ENCODE measurements at regions not wholly inside any gene's neighbourhood (a gene's known extent, or its start where the extent isn't known, plus 50 kb on each side); places are given as distances from the start of the nearest gene placed in this dataset.
"Not testable (repeated sequence)": the region's sequence is repeated elsewhere in the genome, so short reads cannot be mapped to it uniquely, and the experiment has no call there.

GRCh38 chr9:3658964-3659363 is 133.2 kb upstream of the RFX3 start:
- no peak for DNase-seq

DNA sequence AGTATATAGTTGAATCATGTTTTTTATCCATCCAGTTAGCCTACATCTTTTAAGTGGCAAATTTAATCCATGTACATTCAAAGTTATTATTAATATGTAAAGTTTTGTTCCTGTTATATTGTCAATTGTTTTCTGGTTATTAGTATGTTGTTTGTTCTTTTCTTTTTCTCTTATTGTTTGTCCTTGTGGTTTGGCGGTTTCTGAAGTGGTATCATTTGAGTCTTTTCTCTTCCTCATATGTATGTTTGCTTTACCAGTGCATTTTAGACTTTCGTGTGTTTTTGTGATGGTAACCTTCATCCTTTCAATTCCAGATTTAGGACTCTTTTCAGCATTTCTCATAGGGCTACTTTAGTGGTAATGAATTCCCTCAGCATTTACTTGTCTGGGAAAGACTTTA is 130.4 kb upstream of the RFX3 start:
- DNase-seq = no peak

DNA sequence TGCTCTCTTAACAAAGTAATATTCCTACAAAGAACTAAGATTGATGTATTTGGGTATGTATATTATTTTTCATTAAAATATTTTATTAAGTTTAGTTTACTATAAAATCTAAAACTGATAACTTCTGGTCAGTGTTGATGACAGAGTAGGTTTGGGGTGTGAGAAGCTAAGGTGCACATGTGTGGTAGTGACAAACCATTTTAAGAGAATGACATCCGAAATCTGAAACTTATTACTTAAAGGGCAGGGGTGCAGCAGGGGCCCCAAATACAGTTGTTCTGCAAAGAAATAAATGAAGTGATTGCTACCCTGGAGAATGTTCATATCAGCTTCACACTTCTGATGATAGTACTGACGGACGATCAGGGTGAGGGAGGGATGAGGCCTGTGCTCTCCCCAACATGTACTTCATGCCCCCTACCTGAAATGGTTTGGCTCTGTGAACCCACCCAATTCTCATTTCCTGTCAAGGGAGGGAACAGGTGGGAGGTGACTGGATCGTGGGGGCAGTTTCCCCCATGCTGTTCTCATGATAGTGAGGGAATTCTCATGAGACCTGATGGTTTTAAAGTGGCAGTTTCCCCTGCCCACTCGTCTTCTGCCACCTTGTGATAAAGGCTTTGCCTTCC is 125.3 kb upstream of the RFX3 start:
- no peak for DNase-seq

DNA sequence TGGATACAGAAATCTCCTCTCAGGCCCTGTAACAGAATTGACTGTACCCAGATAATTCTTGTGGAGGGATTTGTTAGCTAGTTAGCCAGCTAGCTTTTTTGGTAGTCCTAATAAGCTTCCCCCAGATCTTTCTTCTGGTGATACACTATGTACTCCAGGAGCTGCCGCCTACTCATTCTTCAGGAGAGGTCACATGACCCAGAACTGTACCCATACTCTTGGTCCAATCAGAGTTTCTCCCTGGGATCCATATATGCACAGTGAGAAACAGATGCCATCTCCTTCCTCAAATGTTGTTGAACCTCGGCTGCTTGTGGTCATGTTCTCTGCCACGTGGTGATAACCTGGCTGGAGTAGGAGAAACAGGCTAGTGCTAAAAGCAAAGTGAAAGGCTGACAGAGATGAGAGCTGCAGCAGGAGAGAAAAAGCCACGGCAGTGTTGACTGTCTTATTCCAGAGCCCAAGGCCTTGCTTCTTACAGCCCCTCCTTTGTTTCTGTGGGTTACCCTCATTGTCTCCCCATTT is 123.0 kb upstream of the RFX3 start:
- no peak for DNase-seq

DNA sequence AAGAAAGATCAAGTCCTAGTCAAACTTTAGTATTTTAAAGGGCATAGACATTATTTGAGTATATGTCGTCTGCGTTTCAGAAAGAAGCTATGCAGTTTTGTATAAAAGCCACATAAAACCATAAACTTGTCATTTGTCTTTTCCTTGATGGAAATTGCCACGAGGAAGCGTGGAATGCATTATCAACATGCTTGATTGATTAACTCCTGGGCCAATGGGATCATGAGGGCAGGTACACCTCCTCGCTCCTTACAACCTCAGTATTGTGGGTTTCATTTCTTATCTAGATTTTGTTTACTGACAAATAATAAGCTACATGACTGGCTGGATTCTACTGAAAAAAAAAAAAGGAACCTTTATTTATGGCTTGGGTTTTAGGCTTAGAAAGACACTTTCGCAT is 122.5 kb upstream of the RFX3 start:
- DNase-seq = no peak

DNA sequence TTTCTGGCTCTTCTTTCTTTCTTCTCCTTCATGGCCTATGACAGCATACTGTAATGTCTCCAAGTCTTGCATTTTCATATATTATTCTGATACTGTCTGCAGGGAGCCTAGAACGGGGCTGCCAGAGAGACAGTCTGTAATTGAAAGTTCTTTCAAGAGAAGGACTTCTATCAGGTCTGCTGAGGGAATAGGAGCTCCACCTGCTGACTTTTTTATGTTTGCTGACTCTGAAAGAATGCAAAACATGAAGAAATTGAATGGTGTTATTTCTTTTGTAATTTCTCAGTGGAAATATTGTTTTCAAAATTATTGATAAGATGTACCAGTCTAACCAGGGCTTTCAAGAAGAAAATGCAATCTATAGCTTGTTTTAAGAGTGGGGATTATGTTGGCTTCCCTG is 121.9 kb upstream of the RFX3 start:
- DNase-seq = no peak

GRCh38 chr9:3646226-3646625 is 120.4 kb upstream of the RFX3 start:
- peak in 1 of 14 donors; percentile 84 for DNase-seq

DNA sequence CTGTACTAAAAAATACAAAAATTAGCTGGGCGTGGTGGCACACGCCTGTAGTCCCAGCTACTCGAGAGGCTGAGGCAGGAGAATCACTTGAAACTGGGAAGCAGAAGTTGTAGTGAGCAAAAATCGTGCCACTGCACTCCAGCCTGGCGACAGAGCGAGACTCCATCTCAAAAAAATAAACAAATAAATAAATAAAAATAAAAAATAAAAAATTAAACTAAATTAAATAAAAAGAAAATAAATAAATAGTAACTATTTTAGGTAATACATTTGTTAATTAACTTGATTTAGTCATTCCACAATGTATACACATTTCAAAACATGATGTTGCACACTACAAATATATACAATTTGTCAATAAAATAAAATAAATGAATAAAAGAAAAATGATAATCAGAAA is 116.3 kb upstream of the RFX3 start:
- DNase-seq = not testable (repeated sequence)

GRCh38 chr9:3629495-3629894 is 103.7 kb upstream of the RFX3 start:
- no peak for DNase-seq

DNA sequence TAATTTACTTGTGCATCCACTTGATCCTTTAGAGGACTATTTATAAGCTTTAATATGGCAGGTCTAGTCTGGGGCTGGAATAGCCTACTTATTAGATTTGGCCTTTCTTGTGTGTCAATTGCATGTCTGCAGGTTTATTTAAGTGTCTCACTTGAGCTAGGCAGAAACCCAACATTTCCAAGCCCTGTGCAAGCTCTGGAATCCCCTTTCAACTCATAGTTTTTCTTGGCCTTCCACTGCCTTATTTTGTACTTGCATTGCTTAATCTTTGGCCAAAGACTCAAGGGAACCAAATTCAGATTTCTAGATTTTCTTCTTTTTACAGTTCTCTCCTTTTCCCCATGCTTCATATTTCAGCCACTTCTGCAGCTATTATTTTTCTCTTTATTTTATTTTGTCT is 102.4 kb upstream of the RFX3 start:
- DNase-seq = no peak

- DNase-seq = no peak
Observed at GRCh38 chr9:3608011-3608410, 82.2 kb upstream of the RFX3 start.

- DNase-seq = no peak
Observed at GRCh38 chr9:3600672-3601071, 74.9 kb upstream of the RFX3 start.

DNA sequence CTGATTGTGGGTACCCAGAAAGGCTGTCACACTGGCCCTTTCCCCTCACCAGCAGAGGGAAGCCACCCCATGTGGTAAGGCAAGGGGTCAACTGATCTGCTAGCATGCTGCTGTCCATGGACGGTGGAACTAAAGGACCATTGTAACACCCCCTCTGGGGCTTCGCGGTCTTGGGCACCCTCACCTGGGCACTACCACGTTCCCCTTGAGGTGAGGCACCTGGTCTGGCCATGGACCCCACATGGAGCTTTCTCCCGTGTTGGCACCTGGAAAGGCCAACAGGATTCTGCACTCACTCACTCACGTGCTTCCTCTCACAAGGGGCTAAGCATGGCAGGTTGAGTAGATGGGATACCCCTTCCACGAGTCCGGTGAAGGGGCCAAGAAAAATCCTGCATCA is 72.0 kb upstream of the RFX3 start:
- DNase-seq = no peak

DNA sequence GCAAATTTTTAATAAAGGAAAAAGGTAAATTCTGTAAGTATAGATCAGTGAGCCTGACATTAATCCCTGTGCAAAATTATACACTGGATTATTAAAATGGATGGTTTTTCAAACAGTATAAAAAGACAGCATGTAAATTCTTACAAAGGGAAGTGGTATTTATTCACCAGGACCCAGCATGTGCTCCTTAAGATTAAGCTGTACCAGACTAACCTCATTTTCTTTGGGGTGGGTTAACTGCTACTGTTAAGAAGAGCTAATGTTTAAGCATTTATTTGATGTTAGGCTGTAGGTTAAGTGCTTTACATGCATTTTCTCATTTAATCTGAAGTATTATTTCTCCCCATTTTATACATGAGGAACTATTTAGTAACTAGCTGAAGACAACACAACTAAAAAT is 60.3 kb upstream of the RFX3 start:
- no peak for DNase-seq

DNA sequence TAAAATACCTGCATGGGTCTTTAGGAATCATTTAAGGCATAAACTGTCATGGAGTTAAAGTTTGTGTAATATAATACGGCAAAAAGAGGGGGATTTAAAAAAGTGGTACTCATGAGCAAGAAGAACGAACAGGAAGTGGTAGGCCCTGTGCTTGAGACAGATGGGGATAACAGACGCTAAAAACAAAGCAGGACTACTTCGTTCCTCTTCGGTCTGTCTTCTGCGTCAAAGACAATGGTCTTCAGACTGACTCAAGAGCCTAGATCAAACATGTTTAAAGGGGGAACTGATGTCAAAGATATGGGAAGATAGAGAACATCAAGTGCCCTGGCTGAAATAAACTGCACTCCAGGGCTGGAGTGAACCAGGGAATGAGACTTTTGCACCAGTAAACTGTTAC is 59.8 kb upstream of the RFX3 start:
- peak in 1 of 14 donors; percentile 6 for DNase-seq

DNA sequence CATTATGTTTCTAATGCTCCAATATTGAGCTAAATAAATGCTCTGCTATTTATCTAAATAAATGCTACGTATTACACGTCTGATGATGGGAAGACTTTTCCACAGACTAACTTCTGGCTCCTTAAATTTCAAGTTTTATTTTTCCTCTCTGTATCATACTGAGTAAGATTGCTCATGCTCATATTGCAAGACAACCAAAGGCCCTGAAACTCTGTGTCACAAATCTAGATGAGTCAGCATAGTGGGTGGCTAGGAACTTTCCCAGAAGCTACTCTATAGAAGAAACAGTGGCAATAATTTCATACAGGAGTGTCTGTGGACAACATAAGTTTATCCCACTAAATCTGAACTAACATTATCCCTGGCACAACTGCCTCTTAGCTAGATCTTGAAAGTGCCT is 53.0 kb upstream of the RFX3 start:
- no peak for DNase-seq

- peak in 3 of 14 donors; percentile 6 to 20 (median 7) for DNase-seq
Observed at GRCh38 chr9:3576328-3576727, 50.5 kb upstream of the RFX3 start.

GRCh38 chr9:3575821-3576220 is 50.0 kb upstream of the RFX3 start:
- no peak for DNase-seq

All from C1 segment of cervical spinal cord (tissue), 14 donors.